ENCODE measurements at regions not wholly inside any gene's neighbourhood (a gene's known extent, or its start where the extent isn't known, plus 50 kb on each side); places are given as distances from the start of the nearest gene placed in this dataset.
"Not testable (repeated sequence)": the region's sequence is repeated elsewhere in the genome, so short reads cannot be mapped to it uniquely, and the experiment has no call there.

GRCh38 chr6:74568861-74569260 lies 637.0 kb downstream of the COL12A1 start:
- CTCF ChIA-PET, result interaction anchor here (0.6 kb wide), 1 partner anchor 159 kb away, joined by 3 read pairs; no protein-coding TSS in a partner anchor
- TF ChIP-seq, protein P1, sequence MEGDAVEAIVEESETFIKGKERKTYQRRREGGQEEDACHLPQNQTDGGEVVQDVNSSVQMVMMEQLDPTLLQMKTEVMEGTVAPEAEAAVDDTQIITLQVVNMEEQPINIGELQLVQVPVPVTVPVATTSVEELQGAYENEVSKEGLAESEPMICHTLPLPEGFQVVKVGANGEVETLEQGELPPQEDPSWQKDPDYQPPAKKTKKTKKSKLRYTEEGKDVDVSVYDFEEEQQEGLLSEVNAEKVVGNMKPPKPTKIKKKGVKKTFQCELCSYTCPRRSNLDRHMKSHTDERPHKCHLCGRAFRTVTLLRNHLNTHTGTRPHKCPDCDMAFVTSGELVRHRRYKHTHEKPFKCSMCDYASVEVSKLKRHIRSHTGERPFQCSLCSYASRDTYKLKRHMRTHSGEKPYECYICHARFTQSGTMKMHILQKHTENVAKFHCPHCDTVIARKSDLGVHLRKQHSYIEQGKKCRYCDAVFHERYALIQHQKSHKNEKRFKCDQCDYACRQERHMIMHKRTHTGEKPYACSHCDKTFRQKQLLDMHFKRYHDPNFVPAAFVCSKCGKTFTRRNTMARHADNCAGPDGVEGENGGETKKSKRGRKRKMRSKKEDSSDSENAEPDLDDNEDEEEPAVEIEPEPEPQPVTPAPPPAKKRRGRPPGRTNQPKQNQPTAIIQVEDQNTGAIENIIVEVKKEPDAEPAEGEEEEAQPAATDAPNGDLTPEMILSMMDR (conservative IDR thresholded peaks at IDR 0.05; ENCODE audit: low read depth), result no peak
- no peak overlapping the region for H3K27ac ChIP-seq
- DNase-seq (ENCODE audit: low spot score), result no peak
- POLR2A ChIA-PET (ENCODE audit: low non-redundant PET), result no interaction called here

GRCh38 chr6:74567923-74568290 lies 637.9 kb downstream of the COL12A1 start:
- CTCF ChIA-PET; DNase-seq (ENCODE audit: low spot score); POLR2A ChIA-PET (ENCODE audit: low non-redundant PET); H3K27ac ChIP-seq: not testable (repeated sequence)

GRCh38 chr6:74567281-74567922 lies 638.5 kb downstream of the COL12A1 start:
- TF ChIP-seq, protein P1 (conservative IDR thresholded peaks at IDR 0.05; ENCODE audit: low read depth), result no peak
- CTCF ChIA-PET, result interaction anchor here (0.9 kb wide), 1 partner anchor 281 kb away, joined by 4 read pairs; no protein-coding TSS in a partner anchor
- POLR2A ChIA-PET (ENCODE audit: low non-redundant PET), result no interaction called here

DNA sequence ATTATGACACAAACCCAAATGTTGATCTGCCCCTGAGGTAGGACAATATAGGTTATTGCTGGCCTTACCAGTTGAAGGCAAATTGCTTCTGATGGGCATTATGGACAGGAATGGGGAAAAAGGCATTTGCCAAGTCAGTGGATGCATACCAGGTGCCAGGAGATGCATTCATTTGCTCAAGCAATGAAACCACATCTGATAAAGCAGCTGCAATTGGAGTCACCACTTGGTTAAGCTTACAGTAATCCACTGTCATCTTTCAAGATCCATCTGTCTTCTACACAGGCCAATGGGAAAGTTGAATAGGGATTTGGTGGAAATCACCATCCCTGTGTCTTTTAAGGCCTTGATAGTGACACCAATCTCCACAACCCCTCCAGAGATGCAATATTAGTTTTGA lies 648.6 kb downstream of the COL12A1 start:
- H3K27ac ChIP-seq, result no peak overlapping the region
- CTCF ChIA-PET, result interaction anchor here (0.5 kb wide), 1 partner anchor 1027 kb away, joined by 3 read pairs; no protein-coding TSS in a partner anchor
- TF ChIP-seq, protein P1 (conservative IDR thresholded peaks at IDR 0.05; ENCODE audit: low read depth), result no peak
- POLR2A ChIA-PET (ENCODE audit: low non-redundant PET), result no interaction called here
- DNase-seq (ENCODE audit: low spot score), result no peak

More at GRCh38 chr6:74567281-74567922, 638.5 kb downstream of the COL12A1 start:
- no peak for DNase-seq (ENCODE audit: low spot score)
- H3K27ac ChIP-seq, result no peak overlapping the region

DNA sequence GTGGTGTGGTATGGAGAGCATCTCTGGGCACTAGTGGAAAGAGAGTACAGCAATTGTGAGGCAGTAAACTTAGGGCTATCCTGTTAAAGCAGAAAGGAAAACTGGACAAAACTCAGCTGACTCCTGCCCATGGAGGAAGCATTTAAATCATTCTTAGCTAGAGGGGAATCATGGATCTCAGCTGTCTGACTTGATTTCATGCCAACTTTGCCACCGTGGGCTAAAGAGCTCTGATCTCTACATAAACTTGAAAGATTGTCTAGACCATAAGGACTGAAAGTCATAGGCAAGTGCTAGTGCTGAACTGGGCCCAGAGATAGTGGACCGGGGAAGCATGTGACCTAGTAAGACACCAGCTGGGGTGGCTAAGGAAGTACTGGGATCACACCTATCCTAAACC lies 651.8 kb downstream of the COL12A1 start:
- TF ChIP-seq, protein P1 (conservative IDR thresholded peaks at IDR 0.05; ENCODE audit: low read depth), result no peak
- CTCF ChIA-PET, result no interaction called here
- DNase-seq (ENCODE audit: low spot score), result no peak
- no peak overlapping the region for H3K27ac ChIP-seq
- POLR2A ChIA-PET (ENCODE audit: low non-redundant PET), result no interaction called here

GRCh38 chr6:74551896-74552295 lies 654.0 kb downstream of the COL12A1 start:
- no peak overlapping the region for H3K27ac ChIP-seq
- POLR2A ChIA-PET (ENCODE audit: low non-redundant PET), result no interaction called here
- TF ChIP-seq, protein P1 (conservative IDR thresholded peaks at IDR 0.05; ENCODE audit: low read depth), result no peak
- DNase-seq (ENCODE audit: low spot score), result no peak
- CTCF ChIA-PET, result interaction anchor here (0.7 kb wide), 1 partner anchor 653 kb away, joined by 3 read pairs; no protein-coding TSS in a partner anchor

- no peak overlapping the region for H3K27ac ChIP-seq
- TF ChIP-seq, protein P1 (conservative IDR thresholded peaks at IDR 0.05; ENCODE audit: low read depth), result no peak
- CTCF ChIA-PET, result no interaction called here
- POLR2A ChIA-PET (ENCODE audit: low non-redundant PET), result no interaction called here
- no peak for DNase-seq (ENCODE audit: low spot score)
Observed at GRCh38 chr6:74550821-74551220, 655.0 kb downstream of the COL12A1 start.
